Panc1 (cell line): ENCODE measurements at regions not wholly inside any gene's neighbourhood (a gene's known extent, or its start where the extent isn't known, plus 50 kb on each side); places are given as distances from the start of the nearest gene placed in this dataset.

Experiments
- CTCF ChIP-seq: fragments of 450-650 bp; IDR thresholded peaks from 2 replicates; pipeline ENCODE4 v1.5.1; 2017; ENCODE audit warnings: mild to moderate bottlenecking
- POLR2AphosphoS5 ChIP-seq: IDR thresholded peaks from 2 replicates; pipeline ENCODE4 v1.6.1; 2012; ENCODE audit warnings: mild to moderate bottlenecking, low read depth, low read length, moderate library complexity
- SIN3A ChIP-seq: IDR thresholded peaks from 2 replicates; pipeline ENCODE4 v1.6.1; 2012; ENCODE audit warnings: low read depth, mild to moderate bottlenecking, low read length, moderate library complexity, borderline replicate concordance; ENCODE audit not compliant: insufficient read depth
- TCF7L2 ChIP-seq: IDR thresholded peaks from 2 replicates; pipeline ENCODE4 v1.6.1; 2011; ENCODE audit warnings: mild to moderate bottlenecking, low read depth, low read length, inconsistent platforms
- TF ChIP-seq, protein P1 (sequence below), 2 experiments: IDR thresholded peaks; 2 replicates each; pipeline ENCODE4 v1.6.1; 2011 to 2012; ENCODE audit warnings: low read depth in 2 of 2, control low read depth in 1 of 2, low read length in 1 of 2, mild to moderate bottlenecking in 1 of 2, moderate library complexity in 1 of 2; ENCODE audit not compliant: insufficient read depth in 1 of 2

GRCh38 chr19:27762933-27763332 lies 1450.0 kb downstream of the UQCRFS1 start:
- TF ChIP-seq CTCF (no peak), POLR2AphosphoS5 (no peak; the same call in 1 of the 2 replicates), SIN3A (no peak), TCF7L2 (no peak)
- TF ChIP-seq, protein P1, sequence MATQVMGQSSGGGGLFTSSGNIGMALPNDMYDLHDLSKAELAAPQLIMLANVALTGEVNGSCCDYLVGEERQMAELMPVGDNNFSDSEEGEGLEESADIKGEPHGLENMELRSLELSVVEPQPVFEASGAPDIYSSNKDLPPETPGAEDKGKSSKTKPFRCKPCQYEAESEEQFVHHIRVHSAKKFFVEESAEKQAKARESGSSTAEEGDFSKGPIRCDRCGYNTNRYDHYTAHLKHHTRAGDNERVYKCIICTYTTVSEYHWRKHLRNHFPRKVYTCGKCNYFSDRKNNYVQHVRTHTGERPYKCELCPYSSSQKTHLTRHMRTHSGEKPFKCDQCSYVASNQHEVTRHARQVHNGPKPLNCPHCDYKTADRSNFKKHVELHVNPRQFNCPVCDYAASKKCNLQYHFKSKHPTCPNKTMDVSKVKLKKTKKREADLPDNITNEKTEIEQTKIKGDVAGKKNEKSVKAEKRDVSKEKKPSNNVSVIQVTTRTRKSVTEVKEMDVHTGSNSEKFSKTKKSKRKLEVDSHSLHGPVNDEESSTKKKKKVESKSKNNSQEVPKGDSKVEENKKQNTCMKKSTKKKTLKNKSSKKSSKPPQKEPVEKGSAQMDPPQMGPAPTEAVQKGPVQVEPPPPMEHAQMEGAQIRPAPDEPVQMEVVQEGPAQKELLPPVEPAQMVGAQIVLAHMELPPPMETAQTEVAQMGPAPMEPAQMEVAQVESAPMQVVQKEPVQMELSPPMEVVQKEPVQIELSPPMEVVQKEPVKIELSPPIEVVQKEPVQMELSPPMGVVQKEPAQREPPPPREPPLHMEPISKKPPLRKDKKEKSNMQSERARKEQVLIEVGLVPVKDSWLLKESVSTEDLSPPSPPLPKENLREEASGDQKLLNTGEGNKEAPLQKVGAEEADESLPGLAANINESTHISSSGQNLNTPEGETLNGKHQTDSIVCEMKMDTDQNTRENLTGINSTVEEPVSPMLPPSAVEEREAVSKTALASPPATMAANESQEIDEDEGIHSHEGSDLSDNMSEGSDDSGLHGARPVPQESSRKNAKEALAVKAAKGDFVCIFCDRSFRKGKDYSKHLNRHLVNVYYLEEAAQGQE (IDR thresholded peaks at IDR 0.05; ENCODE audit: insufficient read depth in 1 of 2, low read depth in 2 of 2, low read length in 1 of 2) = no peak
